Uterus (tissue), 2 donors: ENCODE measurements at regions not wholly inside any gene's neighbourhood (a gene's known extent, or its start where the extent isn't known, plus 50 kb on each side); places are given as distances from the start of the nearest gene placed in this dataset.

Source experiments
- POLR2A ChIP-seq, 2 donors: fragments of 450-650 bp; IDR thresholded peaks; one replicate each; pipeline ENCODE4 v1.6.1; 2016; ENCODE audit warnings: antibody characterized with exemption in 2 of 2, mild to moderate bottlenecking in 1 of 2, moderate library complexity in 1 of 2
- TF ChIP-seq, protein P1 (sequence below), 4 experiments: fragments of 200-600 bp in 2 of 4; fragments of 450-650 bp in 2 of 4; sonication (generic) in 2 of 4; IDR thresholded peaks; one replicate each; pipeline ENCODE4 v1.5.1; 2016 to 2019; ENCODE audit warnings: antibody characterized with exemption in 4 of 4, mild to moderate bottlenecking in 2 of 4, moderate library complexity in 1 of 4

DNA sequence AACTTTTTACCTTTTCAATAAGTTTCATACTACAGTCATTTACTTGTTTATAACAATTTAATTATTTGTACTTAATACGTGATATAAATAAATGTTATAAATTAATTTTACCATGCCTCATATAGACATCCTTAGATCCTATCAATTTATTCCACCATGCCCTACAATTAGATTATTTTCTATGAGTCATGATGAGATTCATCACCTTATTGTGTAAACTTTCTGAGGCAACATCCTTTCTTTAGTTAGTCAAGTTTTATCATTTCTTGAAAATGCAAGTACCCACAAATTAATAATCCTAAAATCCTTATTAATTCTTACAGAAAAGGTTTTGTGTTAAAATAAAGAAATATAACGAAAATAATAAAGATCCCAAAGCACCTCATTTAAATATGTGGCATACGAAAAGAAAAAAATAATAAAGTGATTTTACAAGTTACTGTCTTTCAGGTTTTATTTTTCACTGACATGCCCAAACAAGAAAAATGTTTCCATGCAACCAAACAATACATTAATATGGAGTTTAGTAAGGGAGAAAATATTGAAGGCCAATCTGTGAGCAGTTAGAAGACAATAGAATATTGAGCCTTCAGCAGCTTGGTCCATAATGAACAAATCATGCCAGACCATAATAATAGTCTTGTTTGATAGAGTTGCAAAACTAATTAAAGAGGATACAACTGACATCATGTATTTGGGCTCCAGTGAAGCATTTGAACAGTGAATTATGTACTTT is 188.7 kb upstream of the MRPS30 start:
- TF ChIP-seq, protein P1, sequence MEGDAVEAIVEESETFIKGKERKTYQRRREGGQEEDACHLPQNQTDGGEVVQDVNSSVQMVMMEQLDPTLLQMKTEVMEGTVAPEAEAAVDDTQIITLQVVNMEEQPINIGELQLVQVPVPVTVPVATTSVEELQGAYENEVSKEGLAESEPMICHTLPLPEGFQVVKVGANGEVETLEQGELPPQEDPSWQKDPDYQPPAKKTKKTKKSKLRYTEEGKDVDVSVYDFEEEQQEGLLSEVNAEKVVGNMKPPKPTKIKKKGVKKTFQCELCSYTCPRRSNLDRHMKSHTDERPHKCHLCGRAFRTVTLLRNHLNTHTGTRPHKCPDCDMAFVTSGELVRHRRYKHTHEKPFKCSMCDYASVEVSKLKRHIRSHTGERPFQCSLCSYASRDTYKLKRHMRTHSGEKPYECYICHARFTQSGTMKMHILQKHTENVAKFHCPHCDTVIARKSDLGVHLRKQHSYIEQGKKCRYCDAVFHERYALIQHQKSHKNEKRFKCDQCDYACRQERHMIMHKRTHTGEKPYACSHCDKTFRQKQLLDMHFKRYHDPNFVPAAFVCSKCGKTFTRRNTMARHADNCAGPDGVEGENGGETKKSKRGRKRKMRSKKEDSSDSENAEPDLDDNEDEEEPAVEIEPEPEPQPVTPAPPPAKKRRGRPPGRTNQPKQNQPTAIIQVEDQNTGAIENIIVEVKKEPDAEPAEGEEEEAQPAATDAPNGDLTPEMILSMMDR (IDR thresholded peaks at IDR 0.05) = no peak
- TF ChIP-seq POLR2A (IDR thresholded peaks at IDR 0.05) = no peak
